ENCODE measurements at regions not wholly inside any gene's neighbourhood (a gene's known extent, or its start where the extent isn't known, plus 50 kb on each side); places are given as distances from the start of the nearest gene placed in this dataset.

- no peak overlapping the region for H3K4me3 ChIP-seq
- WGBS, 2 donors = 68 to 76% methylated on average over 6 of the region's 6 CpGs
- no peaks in the 10 kb centered on the region for H3K36me3 ChIP-seq (ENCODE audit: low read depth, missing control alignments)
- DNase-seq = no peak
- H3K27me3 ChIP-seq = no peaks in the 10 kb centered on the region
- TF ChIP-seq CTCF (IDR thresholded peaks at IDR 0.05) (no peak), POLR2A (IDR thresholded peaks at IDR 0.05) (no peak)
- H3K9me3 ChIP-seq = no peaks in the 10 kb centered on the region
- intact Hi-C loops (cut with DNase I; ENCODE audit: low total_unique reads) = no loop called here
- H3K4me1 ChIP-seq = no peaks in the 10 kb centered on the region
- H3K27ac ChIP-seq = no peak overlapping the region
These were observed 726.4 kb upstream of the SOX11 start for GRCh38 chr2:4965556-4966320.

GRCh38 chr2:4967206-4967605 is 725.0 kb upstream of the SOX11 start:
- no peak for DNase-seq
- Histone ChIP-seq H3K27ac (no peak overlapping the region), H3K9me3 (no peaks in the 10 kb centered on the region), H3K4me3 (no peak overlapping the region), H3K27me3 (no peaks in the 10 kb centered on the region), H3K36me3 (ENCODE audit: low read depth, missing control alignments) (no peaks in the 10 kb centered on the region), H3K4me1 (no peaks in the 10 kb centered on the region)
- no peak for TF ChIP-seq CTCF (IDR thresholded peaks at IDR 0.05)
- TF ChIP-seq POLR2A (IDR thresholded peaks at IDR 0.05) = no peak
- 68 to 90% methylated on average over 2 of the region's 2 CpGs for WGBS, 2 donors
- intact Hi-C loops (cut with DNase I; ENCODE audit: low total_unique reads) = no loop called here

DNA sequence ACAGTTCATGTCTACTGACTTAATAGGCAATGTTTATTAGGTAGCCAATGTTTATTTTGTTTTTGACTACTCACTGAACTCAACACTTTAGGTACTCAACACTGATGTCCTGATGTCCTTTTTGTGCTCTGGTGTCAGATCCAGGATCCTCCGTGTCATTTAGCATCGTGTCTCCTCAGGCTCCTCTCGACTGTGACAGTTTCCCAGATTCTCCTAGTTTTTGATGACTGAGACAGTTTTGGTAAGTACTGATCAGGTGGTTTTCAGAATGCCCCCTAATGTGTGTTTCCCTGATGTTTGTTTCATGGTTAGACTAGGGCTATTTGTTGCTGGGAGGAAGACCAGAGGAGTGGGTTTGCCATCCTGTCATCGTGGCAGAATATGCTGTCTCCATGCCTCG is 719.7 kb upstream of the SOX11 start:
- WGBS, 2 donors = 92 to 93% methylated on average over 5 of the region's 5 CpGs
- no peaks in the 10 kb centered on the region for H3K27me3 ChIP-seq
- H3K4me3 ChIP-seq = no peak overlapping the region
- H3K9me3 ChIP-seq = no peaks in the 10 kb centered on the region
- no peaks in the 10 kb centered on the region for H3K4me1 ChIP-seq
- TF ChIP-seq POLR2A (IDR thresholded peaks at IDR 0.05) (no peak), CTCF (IDR thresholded peaks at IDR 0.05) (no peak)
- intact Hi-C loops (cut with DNase I; ENCODE audit: low total_unique reads) = no loop called here
- H3K27ac ChIP-seq = no peak overlapping the region
- DNase-seq = no peak
- no peaks in the 10 kb centered on the region for H3K36me3 ChIP-seq (ENCODE audit: low read depth, missing control alignments)

- intact Hi-C loops (cut with DNase I; ENCODE audit: low total_unique reads) = no loop called here
- no peaks in the 10 kb centered on the region for H3K9me3 ChIP-seq
- no peak overlapping the region for H3K4me3 ChIP-seq
- H3K27ac ChIP-seq = no peak overlapping the region
- DNase-seq = no peak
- no peak for TF ChIP-seq CTCF (IDR thresholded peaks at IDR 0.05)
- TF ChIP-seq POLR2A (IDR thresholded peaks at IDR 0.05) = no peak
- H3K27me3 ChIP-seq = no peaks in the 10 kb centered on the region
- no peaks in the 10 kb centered on the region for H3K36me3 ChIP-seq (ENCODE audit: low read depth, missing control alignments)
- no peaks in the 10 kb centered on the region for H3K4me1 ChIP-seq
These were observed 718.8 kb upstream of the SOX11 start for GRCh38 chr2:4973354-4973753.

GRCh38 chr2:4973973-4974372 is 718.2 kb upstream of the SOX11 start:
- Histone ChIP-seq H3K4me1 (no peaks in the 10 kb centered on the region), H3K27me3 (no peaks in the 10 kb centered on the region), H3K36me3 (ENCODE audit: low read depth, missing control alignments) (no peaks in the 10 kb centered on the region), H3K4me3 (no peak overlapping the region), H3K9me3 (no peaks in the 10 kb centered on the region), H3K27ac (no peak overlapping the region)
- intact Hi-C loops (cut with DNase I; ENCODE audit: low total_unique reads) = no loop called here
- WGBS, 2 donors = 78 to 88% methylated on average over 2 of the region's 2 CpGs
- TF ChIP-seq POLR2A (IDR thresholded peaks at IDR 0.05) (no peak), CTCF (IDR thresholded peaks at IDR 0.05) (no peak)
- DNase-seq = no peak
